H9 (cell line): ENCODE measurements at regions not wholly inside any gene's neighbourhood (a gene's known extent, or its start where the extent isn't known, plus 50 kb on each side); places are given as distances from the start of the nearest gene placed in this dataset.

Experiments used
- DNase-seq: peaks from one replicate; pipeline ENCODE4 v3.0.0-alpha.2; 2017
- H2AFZ ChIP-seq: one replicate; pipeline ENCODE4 v1.6.1; 2013; ENCODE audit warnings: mild to moderate bottlenecking, low read length, control low read depth, moderate library complexity
- H2AK5ac ChIP-seq: 2 replicates; pipeline ENCODE4 v1.6.1; 2013; ENCODE audit warnings: low read length, control low read depth, mixed read lengths; ENCODE audit not compliant: insufficient read length
- H2BK120ac ChIP-seq: one replicate; pipeline ENCODE4 v1.6.1; 2013; ENCODE audit warnings: low read depth, mild to moderate bottlenecking, low read length, control low read depth, inconsistent platforms; ENCODE audit not compliant: poor library complexity, severe bottlenecking
- H2BK12ac ChIP-seq: 2 replicates; pipeline ENCODE4 v1.6.1; 2013; ENCODE audit warnings: low read length, control low read depth, mixed read lengths, low read depth; ENCODE audit not compliant: insufficient read length
- H2BK15ac ChIP-seq: 2 replicates; pipeline ENCODE4 v1.6.1; 2013; ENCODE audit warnings: low read depth, low read length, control low read depth
- H2BK20ac ChIP-seq: one replicate; pipeline ENCODE4 v1.6.1; 2013; ENCODE audit warnings: low read depth, mild to moderate bottlenecking, low read length, control low read depth, inconsistent platforms; ENCODE audit not compliant: poor library complexity, severe bottlenecking
- H2BK5ac ChIP-seq: 2 replicates; pipeline ENCODE4 v1.6.1; 2013; ENCODE audit warnings: low read length, control low read depth, mixed read lengths; ENCODE audit not compliant: insufficient read length
- H3K14ac ChIP-seq: 2 replicates; pipeline ENCODE4 v1.6.1; 2013; ENCODE audit warnings: low read length, control low read depth; ENCODE audit not compliant: insufficient read depth
- H3K18ac ChIP-seq: 2 replicates; pipeline ENCODE4 v1.6.1; 2013; ENCODE audit warnings: low read depth, mild to moderate bottlenecking, mixed read lengths, low read length, control low read depth; ENCODE audit not compliant: insufficient read length
- H3K23ac ChIP-seq: 2 replicates; pipeline ENCODE4 v1.6.1; 2013; ENCODE audit warnings: low read length, control low read depth, mixed read lengths, low read depth; ENCODE audit not compliant: insufficient read length
- H3K23me2 ChIP-seq: 2 replicates; pipeline ENCODE4 v1.6.1; 2013; ENCODE audit warnings: low read depth, mild to moderate bottlenecking, mixed read lengths, low read length, control low read depth; ENCODE audit not compliant: insufficient read length, poor library complexity, severe bottlenecking
- H3K27ac ChIP-seq: 2 replicates; pipeline ENCODE4 v1.5.1; 2013; ENCODE audit warnings: low read length, control low read depth, mixed read lengths, low read depth; ENCODE audit not compliant: insufficient read length
- H3K27me3 ChIP-seq: 2 replicates; pipeline ENCODE4 v1.6.1; 2013; ENCODE audit warnings: low read length, control low read depth, inconsistent platforms; ENCODE audit not compliant: insufficient read depth
- H3K4ac ChIP-seq: 2 replicates; pipeline ENCODE4 v1.6.1; 2013; ENCODE audit warnings: low read depth, mild to moderate bottlenecking, control low read depth, inconsistent platforms, low read length, moderate library complexity
- H3K4me1 ChIP-seq: 2 replicates; pipeline ENCODE4 v1.6.1; 2013; ENCODE audit warnings: low read length, control low read depth, inconsistent platforms; ENCODE audit not compliant: insufficient read depth
- H3K4me2 ChIP-seq: 2 replicates; pipeline ENCODE4 v1.6.1; 2013; ENCODE audit warnings: low read length, control low read depth, mixed read lengths; ENCODE audit not compliant: insufficient read length, insufficient read depth
- H3K56ac ChIP-seq: 2 replicates; pipeline ENCODE4 v1.6.1; 2013; ENCODE audit warnings: low read depth, mild to moderate bottlenecking, mixed read lengths, low read length, control low read depth; ENCODE audit not compliant: insufficient read length
- H3K79me1 ChIP-seq: 2 replicates; pipeline ENCODE4 v1.6.1; 2013; ENCODE audit warnings: low read depth, mild to moderate bottlenecking, moderate library complexity, low read length, control low read depth, inconsistent platforms; ENCODE audit not compliant: insufficient read depth, poor library complexity, severe bottlenecking
- H3K79me2 ChIP-seq: 2 replicates; pipeline ENCODE4 v1.6.1; 2013; ENCODE audit warnings: low read length, control low read depth, inconsistent platforms; ENCODE audit not compliant: insufficient read depth
- H3K9ac ChIP-seq: 2 replicates; pipeline ENCODE4 v1.6.1; 2013; ENCODE audit warnings: low read length, control low read depth, mixed read lengths; ENCODE audit not compliant: insufficient read length; ENCODE audit errors: extremely low read depth
- H3K9me3 ChIP-seq: one replicate; pipeline ENCODE4 v1.6.1; 2013; ENCODE audit warnings: low read depth, low read length, inconsistent platforms; ENCODE audit not compliant: control insufficient read depth
- H3T11ph ChIP-seq: one replicate; pipeline ENCODE4 v1.6.1; 2013; ENCODE audit warnings: mild to moderate bottlenecking, low read length, control low read depth, inconsistent platforms
- H4K20me1 ChIP-seq: one replicate; pipeline ENCODE4 v1.6.1; 2013; ENCODE audit not compliant: control insufficient read depth, insufficient read length, insufficient read depth
- H4K5ac ChIP-seq: 2 replicates; pipeline ENCODE4 v1.6.1; 2013; ENCODE audit warnings: low read depth, mild to moderate bottlenecking, mixed read lengths, low read length, control low read depth; ENCODE audit not compliant: insufficient read length
- H4K8ac ChIP-seq: replicated peaks from 2 replicates; pipeline ENCODE4 v1.6.1; 2013; ENCODE audit warnings: low read length, control low read depth, mixed read lengths, low read depth; ENCODE audit not compliant: insufficient read length
- H4K91ac ChIP-seq: 2 replicates; pipeline ENCODE4 v1.6.1; 2013; ENCODE audit warnings: low read depth, mild to moderate bottlenecking, moderate library complexity, mixed read lengths, low read length, control low read depth; ENCODE audit not compliant: insufficient read length
- H3K27ac Mint-ChIP-seq, 3 experiments: 2 replicates in 2 of 3; 3 replicates in 1 of 3; pipeline ENCODE4 v1.8.0; 2020 to 2021; ENCODE audit warnings: mixed read lengths in 3 of 3, mild to moderate bottlenecking in 1 of 3, moderate library complexity in 1 of 3
- H3K27me3 Mint-ChIP-seq: 2 replicates; pipeline ENCODE4 v1.8.0; 2021; ENCODE audit warnings: low read depth, mild to moderate bottlenecking, moderate library complexity, mixed read lengths
- H3K36me3 Mint-ChIP-seq, 3 experiments: 2 replicates in 2 of 3; 3 replicates in 1 of 3; pipeline ENCODE4 v1.8.0; 2020 to 2021; ENCODE audit warnings: low read depth in 3 of 3, mixed read lengths in 3 of 3; ENCODE audit not compliant: insufficient read depth in 1 of 3
- H3K4me1 Mint-ChIP-seq, 2 experiments: 2 replicates each; pipeline ENCODE4 v1.8.0; 2020; ENCODE audit warnings: mixed read lengths in 2 of 2
- H3K4me3 Mint-ChIP-seq, 2 experiments: 2 replicates in 1 of 2; 3 replicates in 1 of 2; pipeline ENCODE4 v1.8.0; 2020 to 2021; ENCODE audit warnings: mild to moderate bottlenecking in 2 of 2, mixed read lengths in 2 of 2, moderate library complexity in 1 of 2
- H3K9me3 Mint-ChIP-seq, 2 experiments: 2 replicates in 1 of 2; 3 replicates in 1 of 2; pipeline ENCODE4 v1.8.0; 2020; ENCODE audit warnings: mild to moderate bottlenecking in 2 of 2, mixed read lengths in 2 of 2, moderate library complexity in 1 of 2
- CTCF ChIP-seq: fragments of 200-600 bp; sonication (generic); conservative IDR thresholded peaks from 3 replicates; pipeline ENCODE4 v1.8.0; 2021; ENCODE audit warnings: antibody characterized with exemption, mild to moderate bottlenecking

DNA sequence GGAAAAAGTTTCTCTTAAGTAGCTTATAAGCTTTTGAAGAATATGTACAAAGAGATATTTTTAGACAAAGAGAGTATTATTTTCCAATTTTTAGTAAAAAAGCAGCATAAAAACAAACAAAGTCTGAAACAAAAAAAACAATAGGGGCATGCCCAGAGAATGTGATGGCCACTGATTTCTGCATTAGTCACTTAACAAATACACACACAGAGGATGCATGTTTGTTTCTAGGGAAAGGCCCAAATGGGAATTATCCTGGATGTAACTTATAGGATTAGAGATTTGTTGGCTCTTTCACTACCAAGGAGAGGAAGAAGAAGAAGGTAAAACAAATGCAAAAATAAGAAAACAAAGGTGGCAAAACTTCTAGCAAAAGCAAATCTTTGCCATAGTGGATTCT is 95.9 kb upstream of the SCOC start:
- H3K4ac ChIP-seq, result no peak overlapping the region
- H3K14ac ChIP-seq, result no peak overlapping the region
- no peaks in the 10 kb centered on the region for H3K4me1 ChIP-seq
- H3K18ac ChIP-seq, result no peak overlapping the region
- no peak overlapping the region for H3K23ac ChIP-seq
- Mint-ChIP-seq H3K9me3 (peaks cover 0 to 6% of the 10 kb centered on the region in 2 experiments; a peak in 3 of 5 replicates), H3K27me3 (no peaks in the 10 kb centered on the region; the same call in 1 of the 2 replicates), H3K36me3 (peaks cover 0 to 5% (median 5%) of the 10 kb centered on the region in 3 experiments; a peak in 3 of 7 replicates), H3K27ac (no peak overlapping the region), H3K4me1 (peaks cover 8 to 9% of the 10 kb centered on the region in 2 experiments; a peak in 3 of 4 replicates), H3K4me3 (no peak overlapping the region)
- no peaks in the 10 kb centered on the region for H3K9me3 ChIP-seq
- no peak overlapping the region for H3K9ac ChIP-seq
- no peak overlapping the region for H4K91ac ChIP-seq
- H3K79me2 ChIP-seq, result no peaks in the 10 kb centered on the region
- H3K23me2 ChIP-seq, result no peaks in the 10 kb centered on the region
- no peak overlapping the region for H2BK20ac ChIP-seq
- no peaks in the 10 kb centered on the region for H4K20me1 ChIP-seq
- H3K79me1 ChIP-seq, result no peaks in the 10 kb centered on the region
- H2BK5ac ChIP-seq, result no peak overlapping the region
- H3K56ac ChIP-seq, result no peak overlapping the region
- no peak overlapping the region for H2BK15ac ChIP-seq
- no peak overlapping the region for H3K4me2 ChIP-seq
- no peak overlapping the region for H3T11ph ChIP-seq
- no peak overlapping the region for H2AK5ac ChIP-seq
- H2AFZ ChIP-seq, result no peak overlapping the region
- no peak overlapping the region for H4K5ac ChIP-seq
- no peak for TF ChIP-seq CTCF
- DNase-seq, result no peak
- H2BK120ac ChIP-seq, result no peak overlapping the region
- H3K27ac ChIP-seq, result no peak overlapping the region
- no peak overlapping the region for H4K8ac ChIP-seq
- no peaks in the 10 kb centered on the region for H3K27me3 ChIP-seq
- no peak overlapping the region for H2BK12ac ChIP-seq
